H7 (cell line): ENCODE measurements at regions not wholly inside any gene's neighbourhood (a gene's known extent, or its start where the extent isn't known, plus 50 kb on each side); places are given as distances from the start of the nearest gene placed in this dataset.

ENCODE experiments used
- DNase-seq: peaks from one replicate; pipeline ENCODE4 v3.0.0; 2012
- H3K27me3 ChIP-seq: 2 replicates; pipeline ENCODE4 v1.6.0; 2011; ENCODE audit warnings: mild to moderate bottlenecking, low read length; ENCODE audit not compliant: control insufficient read depth, insufficient read depth
- H3K36me3 ChIP-seq: replicated peaks from 2 replicates; pipeline ENCODE4 v1.5.1; 2011; ENCODE audit warnings: low read length; ENCODE audit not compliant: control insufficient read depth, insufficient read depth
- H3K4me3 ChIP-seq: 2 replicates; pipeline ENCODE4 v1.5.1; 2011; ENCODE audit warnings: low read depth, mild to moderate bottlenecking, control low read depth, low read length, moderate library complexity; ENCODE audit not compliant: insufficient read depth

GRCh38 chr11:92137747-92138146 is 86.9 kb upstream of the FAT3 start:
- Histone ChIP-seq H3K27me3 (no peaks in the 10 kb centered on the region), H3K36me3 (no peaks in the 10 kb centered on the region), H3K4me3 (no peak overlapping the region)
- DNase-seq = no peak

- DNase-seq = no peak
- H3K4me3 ChIP-seq = no peak overlapping the region
These were observed 87.8 kb upstream of the FAT3 start for GRCh38 chr11:92136797-92137196.

DNA sequence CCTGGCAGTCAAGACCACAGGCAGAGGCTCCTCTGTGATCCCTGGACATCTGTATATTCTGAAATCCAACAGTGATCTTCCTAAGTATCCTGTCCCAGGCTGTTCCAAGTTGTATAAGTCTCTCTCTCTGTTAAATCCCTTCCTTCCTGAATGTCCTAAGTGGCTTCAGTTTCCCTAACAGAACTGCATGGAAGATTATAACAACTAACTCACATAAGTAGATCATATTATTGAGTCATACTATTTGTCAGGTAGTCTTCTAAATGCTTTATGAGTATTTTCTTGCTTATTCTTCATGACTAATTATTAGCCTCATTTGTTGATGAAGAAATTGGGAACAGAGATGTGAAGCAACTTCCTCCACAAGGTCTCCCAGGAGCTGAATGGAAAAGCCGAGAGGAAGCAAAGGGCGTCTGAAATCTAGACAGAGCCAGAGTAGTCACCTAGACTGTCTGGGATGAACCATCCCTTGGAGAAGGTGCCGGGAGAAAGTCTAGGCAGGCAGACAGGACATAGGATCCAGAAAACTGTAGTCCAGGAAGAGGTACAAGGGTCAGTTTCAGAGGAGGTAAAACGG is 93.2 kb upstream of the FAT3 start:
- no peak for DNase-seq
- no peaks in the 10 kb centered on the region for H3K27me3 ChIP-seq
- no peaks in the 10 kb centered on the region for H3K36me3 ChIP-seq
- H3K4me3 ChIP-seq = no peak overlapping the region

More at GRCh38 chr11:92136797-92137196, 87.8 kb upstream of the FAT3 start:
- Histone ChIP-seq H3K27me3 (no peaks in the 10 kb centered on the region), H3K36me3 (no peaks in the 10 kb centered on the region)

- DNase-seq = no peak
- H3K27me3 ChIP-seq = no peaks in the 10 kb centered on the region
- H3K4me3 ChIP-seq = no peak overlapping the region
- H3K36me3 ChIP-seq = no peaks in the 10 kb centered on the region
These were observed 94.2 kb upstream of the FAT3 start for GRCh38 chr11:92130421-92130831.

GRCh38 chr11:92129811-92130210 is 94.8 kb upstream of the FAT3 start:
- Histone ChIP-seq H3K4me3 (no peak overlapping the region), H3K27me3 (no peaks in the 10 kb centered on the region), H3K36me3 (no peaks in the 10 kb centered on the region)
- no peak for DNase-seq

DNA sequence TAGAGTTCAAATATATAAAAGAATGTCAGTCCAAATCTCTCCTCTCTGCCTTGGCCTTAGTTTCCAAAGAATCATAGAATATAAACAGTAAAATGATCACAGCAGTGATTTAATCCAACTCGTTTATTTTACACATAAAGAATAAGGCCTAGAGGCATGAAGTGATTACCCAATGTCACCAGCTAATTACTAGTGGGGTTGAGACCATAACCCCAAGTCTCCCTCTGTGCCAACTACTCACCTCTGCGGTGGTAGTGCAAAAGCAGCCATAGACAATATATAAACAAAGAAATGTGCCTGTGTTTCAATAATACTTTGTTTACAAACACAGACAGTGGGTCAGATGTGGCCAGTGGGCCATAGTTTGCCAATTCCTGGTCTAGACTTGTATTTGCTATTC is 96.6 kb upstream of the FAT3 start:
- no peak for DNase-seq
- no peak overlapping the region for H3K4me3 ChIP-seq
- no peaks in the 10 kb centered on the region for H3K27me3 ChIP-seq
- H3K36me3 ChIP-seq = no peaks in the 10 kb centered on the region

- H3K27me3 ChIP-seq = no peaks in the 10 kb centered on the region
- H3K36me3 ChIP-seq = no peaks in the 10 kb centered on the region
- DNase-seq = no peak
- no peak overlapping the region for H3K4me3 ChIP-seq
These were observed 99.3 kb upstream of the FAT3 start for GRCh38 chr11:92125321-92125720.

- no peaks in the 10 kb centered on the region for H3K27me3 ChIP-seq
These were observed 101.1 kb upstream of the FAT3 start for GRCh38 chr11:92123540-92123939.

DNA sequence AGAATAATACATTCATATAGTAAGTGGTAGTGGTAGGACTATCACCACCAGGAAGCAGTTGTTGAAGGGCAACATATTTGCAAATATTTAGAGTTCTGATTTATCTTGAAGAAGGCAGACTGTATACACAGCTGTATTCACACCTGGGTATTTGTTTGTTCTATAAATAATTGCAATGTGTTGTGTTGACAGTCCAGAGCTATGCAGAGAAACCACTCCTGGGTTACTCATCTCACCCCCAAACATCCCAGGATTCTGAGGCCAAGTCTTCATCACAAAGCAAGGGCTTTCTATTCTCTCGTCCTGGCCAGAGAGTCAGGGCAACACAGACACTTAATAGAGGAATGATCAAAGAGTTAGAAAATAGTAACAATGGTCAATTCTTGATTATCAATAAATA is 102.1 kb upstream of the FAT3 start:
- no peaks in the 10 kb centered on the region for H3K27me3 ChIP-seq
- no peak overlapping the region for H3K4me3 ChIP-seq
- H3K36me3 ChIP-seq = no peaks in the 10 kb centered on the region
- no peak for DNase-seq

More at GRCh38 chr11:92123540-92123939, 101.1 kb upstream of the FAT3 start:
- H3K36me3 ChIP-seq = no peaks in the 10 kb centered on the region
- DNase-seq = no peak
- H3K4me3 ChIP-seq = no peak overlapping the region

- Histone ChIP-seq H3K36me3 (no peaks in the 10 kb centered on the region), H3K27me3 (no peaks in the 10 kb centered on the region), H3K4me3 (no peak overlapping the region)
- no peak for DNase-seq
These were observed 113.3 kb upstream of the FAT3 start for GRCh38 chr11:92111287-92111686.

- Histone ChIP-seq H3K36me3 (no peaks in the 10 kb centered on the region), H3K27me3 (no peaks in the 10 kb centered on the region), H3K4me3 (no peak overlapping the region)
- no peak for DNase-seq
These were observed 115.2 kb upstream of the FAT3 start for GRCh38 chr11:92109466-92109865.

DNA sequence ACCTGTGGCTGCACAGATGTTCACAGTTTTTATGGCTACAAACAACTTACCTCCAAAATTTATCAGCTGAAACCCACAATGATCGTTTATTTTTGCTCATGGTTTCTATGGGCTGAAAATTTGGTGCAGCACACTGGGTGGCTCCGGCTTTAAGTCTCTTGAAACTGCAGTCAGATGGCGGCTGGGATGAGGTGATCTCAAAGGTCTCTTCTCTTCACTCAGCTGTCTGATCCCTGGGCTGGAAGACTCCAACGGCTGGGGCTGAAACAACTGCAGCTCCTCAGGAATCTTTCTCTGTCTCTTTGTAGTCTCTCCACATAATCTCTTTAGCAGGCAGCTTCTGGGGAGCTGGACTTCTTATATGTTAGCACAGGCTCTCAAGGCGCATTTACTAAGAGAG is 117.3 kb upstream of the FAT3 start:
- DNase-seq = no peak
- no peaks in the 10 kb centered on the region for H3K27me3 ChIP-seq
- H3K36me3 ChIP-seq = no peaks in the 10 kb centered on the region
- H3K4me3 ChIP-seq = no peak overlapping the region

GRCh38 chr11:92104349-92104748 is 120.3 kb upstream of the FAT3 start:
- no peaks in the 10 kb centered on the region for H3K27me3 ChIP-seq
- H3K4me3 ChIP-seq = no peak overlapping the region
- DNase-seq = no peak
- no peaks in the 10 kb centered on the region for H3K36me3 ChIP-seq

DNA sequence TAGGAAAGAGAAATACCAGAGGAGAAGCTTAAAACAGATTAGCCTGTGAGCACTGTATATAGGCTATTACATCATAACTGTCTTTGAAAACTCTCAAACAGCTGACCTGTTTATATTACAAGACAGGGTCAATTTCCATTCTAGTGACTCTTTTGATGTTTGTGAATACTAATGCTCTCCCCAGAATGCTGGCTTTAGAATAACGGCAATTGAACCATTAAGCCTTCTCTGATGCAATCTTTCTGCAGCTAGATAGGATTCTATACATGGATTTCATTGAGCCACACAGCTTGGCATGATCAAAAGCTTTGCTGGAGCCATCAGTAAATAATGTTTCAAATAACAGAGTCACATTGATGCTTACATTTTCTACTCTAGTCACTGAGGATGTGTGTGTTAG is 122.7 kb upstream of the FAT3 start:
- no peaks in the 10 kb centered on the region for H3K36me3 ChIP-seq
- no peak overlapping the region for H3K4me3 ChIP-seq
- no peak for DNase-seq
- no peaks in the 10 kb centered on the region for H3K27me3 ChIP-seq

GRCh38 chr11:92099183-92099582 is 125.4 kb upstream of the FAT3 start:
- Histone ChIP-seq H3K27me3 (no peaks in the 10 kb centered on the region), H3K4me3 (no peak overlapping the region), H3K36me3 (no peaks in the 10 kb centered on the region)
- no peak for DNase-seq

- Histone ChIP-seq H3K27me3 (no peaks in the 10 kb centered on the region), H3K36me3 (no peaks in the 10 kb centered on the region), H3K4me3 (no peak overlapping the region)
- DNase-seq = no peak
These were observed 126.4 kb upstream of the FAT3 start for GRCh38 chr11:92098172-92098571.
